Upper lobe of left lung (tissue), 6 donors: ENCODE measurements at regions not wholly inside any gene's neighbourhood (a gene's known extent, or its start where the extent isn't known, plus 50 kb on each side); places are given as distances from the start of the nearest gene placed in this dataset.

ENCODE experiments used
- ATAC-seq, 2 donors: fragments of 200-7000 bp; cut with Tn5 transposase; one replicate each; pipeline ENCODE4 v1.9.1; 2022; ENCODE audit warnings: mild to moderate bottlenecking in 2 of 2, moderate library complexity in 2 of 2; ENCODE audit not compliant: low FRiP score in 2 of 2
- DNase-seq, 2 donors: peaks; one replicate each; pipeline ENCODE4 v3.0.0-alpha.2; 2019 to 2020
- H3K27ac ChIP-seq, 4 donors: fragments of 200-600 bp; sonication (generic); one replicate each; pipeline ENCODE4 v1.5.1; 2016 to 2019
- H3K27me3 ChIP-seq, 4 donors: fragments of 200-600 bp; sonication (generic); one replicate each; pipeline ENCODE4 v1.5.1; 2017 to 2019
- H3K36me3 ChIP-seq, 4 donors: fragments of 200-600 bp; sonication (generic); one replicate each; pipeline ENCODE4 v1.5.1; 2016 to 2019
- H3K4me1 ChIP-seq, 4 donors: fragments of 200-600 bp; sonication (generic); one replicate each; pipeline ENCODE4 v1.5.1; 2018 to 2019
- H3K4me3 ChIP-seq, 4 donors: fragments of 200-600 bp; sonication (generic); one replicate each; pipeline ENCODE4 v1.5.1; 2017 to 2019; ENCODE audit warnings: mild to moderate bottlenecking in 2 of 4, moderate library complexity in 1 of 4
- H3K9me3 ChIP-seq, 4 donors: fragments of 200-600 bp; sonication (generic); one replicate each; pipeline ENCODE4 v1.5.1; 2018 to 2019
- EP300 ChIP-seq, 4 donors: sonication (generic); formaldehyde crosslinking; IDR thresholded peaks; one replicate each; pipeline ENCODE4 v1.5.1; 2017; ENCODE audit warnings: antibody characterized with exemption in 4 of 4, control low read depth in 2 of 4
- POLR2A ChIP-seq, 4 donors: fragments of 450-650 bp; IDR thresholded peaks; one replicate each; pipeline ENCODE4 v1.5.1; 2016 to 2017; ENCODE audit warnings: antibody characterized with exemption in 4 of 4, mild to moderate bottlenecking in 2 of 4
- POLR2AphosphoS5 ChIP-seq, 2 donors: sonication (generic); formaldehyde crosslinking; IDR thresholded peaks; one replicate each; pipeline ENCODE4 v1.5.1; 2017; ENCODE audit warnings: antibody characterized with exemption in 2 of 2
- WGBS, 2 donors: methylation state at CpG; one replicate each; pipeline ENCODE4 v1.1.5; 2017 to 2018; 5-methylcytosine and 5-hydroxymethylcytosine counted together
- TF ChIP-seq, protein P1 (sequence below), 6 experiments: fragments of 450-650 bp in 4 of 6; fragments of 200-600 bp in 2 of 6; sonication (generic) in 2 of 6; IDR thresholded peaks; one replicate each; pipeline ENCODE4 v1.5.1; 2016 to 2019; ENCODE audit warnings: antibody characterized with exemption in 6 of 6
- donor health status: DM: no; HTN: no; CAD: no; lungs with moderate emphysema.
- donor health status: DM: no; HTN: yes; CAD: no; lungs with severe emphysema.

DNA sequence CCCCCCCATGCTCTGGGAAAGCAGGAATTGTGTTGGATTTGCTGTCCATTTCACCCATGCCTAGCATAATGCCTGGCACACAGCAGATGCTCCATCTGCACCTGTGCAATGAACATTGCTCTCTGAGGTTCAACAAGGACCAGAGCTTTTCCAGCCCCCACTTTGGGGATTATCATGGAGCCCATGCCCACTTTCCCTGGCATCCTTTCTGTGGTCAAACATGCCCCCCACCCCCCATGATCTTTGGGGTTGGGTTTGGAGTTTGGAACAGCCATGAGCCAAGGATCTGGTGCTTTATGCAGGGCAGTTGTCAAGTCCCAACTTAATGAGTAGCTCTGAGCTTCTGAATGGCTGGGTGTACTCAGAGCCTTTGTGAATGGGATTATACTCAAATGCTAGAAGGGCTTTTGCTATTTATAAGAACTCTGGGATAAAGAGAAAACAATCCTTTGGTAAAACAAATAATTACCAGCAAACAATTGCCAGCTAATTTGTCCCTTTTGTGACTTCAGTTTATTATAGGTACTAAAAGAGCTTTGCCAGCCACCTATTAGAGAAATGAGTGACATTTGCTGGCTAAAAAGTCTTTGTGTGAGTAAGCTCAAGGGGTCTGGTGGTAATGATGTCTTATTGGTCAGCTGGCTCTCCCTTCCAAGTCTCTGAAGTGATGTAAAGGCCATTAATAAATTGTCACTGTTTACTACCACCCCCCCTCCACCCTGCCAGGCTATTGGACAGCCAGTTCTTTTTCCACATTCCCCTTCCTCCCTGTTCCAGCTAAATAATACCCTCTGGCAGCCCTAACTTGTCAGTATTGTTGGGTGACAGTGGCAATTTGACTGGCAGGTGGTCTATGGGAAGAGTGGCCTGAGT is 182.3 kb downstream of the MACROH2A1 start:
- Histone ChIP-seq H3K4me1 (no peaks in the 10 kb centered on the region), H3K36me3 (no peaks in the 10 kb centered on the region), H3K27ac (no peak overlapping the region), H3K9me3 (no peaks in the 10 kb centered on the region), H3K27me3 (no peaks in the 10 kb centered on the region), H3K4me3 (no peak overlapping the region)
- DNase-seq, result no peak
- ATAC-seq, result no peak
- TF ChIP-seq POLR2A (IDR thresholded peaks at IDR 0.05) (no peak), EP300 (IDR thresholded peaks at IDR 0.05) (no peak), POLR2AphosphoS5 (IDR thresholded peaks at IDR 0.05) (no peak)
- TF ChIP-seq, protein P1, sequence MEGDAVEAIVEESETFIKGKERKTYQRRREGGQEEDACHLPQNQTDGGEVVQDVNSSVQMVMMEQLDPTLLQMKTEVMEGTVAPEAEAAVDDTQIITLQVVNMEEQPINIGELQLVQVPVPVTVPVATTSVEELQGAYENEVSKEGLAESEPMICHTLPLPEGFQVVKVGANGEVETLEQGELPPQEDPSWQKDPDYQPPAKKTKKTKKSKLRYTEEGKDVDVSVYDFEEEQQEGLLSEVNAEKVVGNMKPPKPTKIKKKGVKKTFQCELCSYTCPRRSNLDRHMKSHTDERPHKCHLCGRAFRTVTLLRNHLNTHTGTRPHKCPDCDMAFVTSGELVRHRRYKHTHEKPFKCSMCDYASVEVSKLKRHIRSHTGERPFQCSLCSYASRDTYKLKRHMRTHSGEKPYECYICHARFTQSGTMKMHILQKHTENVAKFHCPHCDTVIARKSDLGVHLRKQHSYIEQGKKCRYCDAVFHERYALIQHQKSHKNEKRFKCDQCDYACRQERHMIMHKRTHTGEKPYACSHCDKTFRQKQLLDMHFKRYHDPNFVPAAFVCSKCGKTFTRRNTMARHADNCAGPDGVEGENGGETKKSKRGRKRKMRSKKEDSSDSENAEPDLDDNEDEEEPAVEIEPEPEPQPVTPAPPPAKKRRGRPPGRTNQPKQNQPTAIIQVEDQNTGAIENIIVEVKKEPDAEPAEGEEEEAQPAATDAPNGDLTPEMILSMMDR (IDR thresholded peaks at IDR 0.05), result no peak

DNA sequence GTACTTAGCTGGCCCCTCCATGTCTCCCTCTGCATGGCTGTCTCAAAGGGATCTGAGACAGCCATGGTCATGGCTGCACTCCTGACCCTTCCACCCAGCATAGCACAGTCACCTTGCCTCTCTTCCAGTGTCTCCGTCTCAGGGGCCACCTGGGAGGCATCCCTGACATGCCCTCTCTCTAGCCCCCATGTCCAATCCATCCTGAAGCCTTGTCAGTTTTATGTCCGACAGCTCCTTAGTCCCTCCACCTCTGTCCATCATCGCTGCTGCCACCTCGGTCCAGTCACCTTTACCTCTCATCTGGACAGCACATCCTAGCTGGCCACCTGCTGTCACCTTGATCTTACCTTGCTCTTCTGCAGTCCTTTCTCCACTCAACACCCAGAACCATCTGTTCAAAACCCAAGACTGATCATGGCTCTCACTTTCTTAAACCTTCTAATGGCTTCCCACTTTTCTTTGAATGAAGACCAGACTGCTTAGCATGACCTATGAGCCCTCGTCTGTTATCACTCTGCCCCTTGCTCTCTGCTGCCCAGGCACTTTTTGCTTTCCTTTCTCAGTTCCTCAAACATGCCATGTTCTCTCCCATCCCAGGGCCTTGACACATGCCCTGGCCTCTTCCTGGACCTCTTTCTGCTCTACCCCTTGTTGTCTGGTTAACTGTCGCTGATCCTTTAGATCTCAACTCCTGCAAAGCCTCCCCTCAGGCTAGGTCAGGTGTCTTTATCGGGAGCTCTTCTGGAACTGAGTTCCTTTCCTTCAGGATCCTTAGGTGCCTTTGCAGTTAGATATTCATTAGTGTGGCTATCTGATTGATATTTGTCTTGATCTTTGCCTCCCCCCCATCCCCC is 181.8 kb upstream of the PITX1 start:
- ATAC-seq, result no peak
- WGBS, 2 donors, result 76 to 78% methylated on average over 7 of the region's 7 CpGs
- Histone ChIP-seq H3K27ac (no peak overlapping the region), H3K27me3 (no peaks in the 10 kb centered on the region), H3K4me1 (no peaks in the 10 kb centered on the region), H3K9me3 (no peaks in the 10 kb centered on the region), H3K36me3 (no peaks in the 10 kb centered on the region), H3K4me3 (no peak overlapping the region)
- no peak for TF ChIP-seq POLR2AphosphoS5 (IDR thresholded peaks at IDR 0.05)
- TF ChIP-seq POLR2A (IDR thresholded peaks at IDR 0.05), result no peak
- TF ChIP-seq EP300 (IDR thresholded peaks at IDR 0.05), result no peak
- TF ChIP-seq, protein P1 (IDR thresholded peaks at IDR 0.05), result no peak
- DNase-seq, result no peak

DNA sequence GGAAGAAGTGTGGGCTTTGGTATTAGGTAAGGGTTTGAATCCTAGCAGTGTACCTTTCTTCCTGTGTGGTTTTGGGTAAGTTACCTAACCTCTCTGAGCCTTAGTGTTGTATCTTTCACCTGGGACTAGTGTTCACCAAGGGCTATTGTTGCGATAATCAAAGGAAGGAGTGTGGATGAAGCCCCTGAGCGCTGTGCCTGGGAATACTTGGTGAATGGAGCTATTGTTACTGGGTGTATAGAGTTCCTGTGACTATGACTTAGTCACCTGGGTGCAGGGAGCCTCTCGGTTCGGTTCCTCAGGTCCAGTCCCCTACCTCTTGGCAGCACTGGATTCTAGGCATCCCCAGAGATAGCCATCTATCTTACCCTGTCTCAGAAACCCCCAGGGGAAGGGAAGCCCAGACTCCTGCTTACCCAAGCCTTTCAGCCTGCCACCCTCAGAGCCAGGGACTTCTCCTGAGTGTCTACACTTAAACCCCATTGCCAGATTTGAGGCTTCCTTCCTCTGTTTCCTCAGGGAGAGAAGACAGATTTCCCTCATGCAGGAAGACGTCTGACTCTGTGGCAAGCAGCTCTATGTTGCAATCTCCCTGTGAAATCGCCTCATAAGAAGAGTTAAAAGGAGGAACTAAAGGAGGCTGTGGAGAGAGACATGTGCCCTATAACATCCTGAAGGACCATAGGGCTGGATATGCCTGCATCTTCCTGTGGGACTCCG is 181.0 kb upstream of the PITX1 start:
- WGBS, 2 donors, result 48 to 54% methylated on average over 7 of the region's 7 CpGs
- H3K27me3 ChIP-seq, result no peaks in the 10 kb centered on the region
- H3K27ac ChIP-seq, result no peak overlapping the region
- no peaks in the 10 kb centered on the region for H3K9me3 ChIP-seq
- H3K4me3 ChIP-seq, result no peak overlapping the region
- no peaks in the 10 kb centered on the region for H3K4me1 ChIP-seq
- TF ChIP-seq EP300 (IDR thresholded peaks at IDR 0.05) (no peak), POLR2A (IDR thresholded peaks at IDR 0.05) (no peak), POLR2AphosphoS5 (IDR thresholded peaks at IDR 0.05) (no peak)
- TF ChIP-seq, protein P1 (IDR thresholded peaks at IDR 0.05), result no peak
- peak; percentile 31 to 58 for ATAC-seq
- no peaks in the 10 kb centered on the region for H3K36me3 ChIP-seq
- peak in 1 of 2 donors; percentile 52 for DNase-seq

DNA sequence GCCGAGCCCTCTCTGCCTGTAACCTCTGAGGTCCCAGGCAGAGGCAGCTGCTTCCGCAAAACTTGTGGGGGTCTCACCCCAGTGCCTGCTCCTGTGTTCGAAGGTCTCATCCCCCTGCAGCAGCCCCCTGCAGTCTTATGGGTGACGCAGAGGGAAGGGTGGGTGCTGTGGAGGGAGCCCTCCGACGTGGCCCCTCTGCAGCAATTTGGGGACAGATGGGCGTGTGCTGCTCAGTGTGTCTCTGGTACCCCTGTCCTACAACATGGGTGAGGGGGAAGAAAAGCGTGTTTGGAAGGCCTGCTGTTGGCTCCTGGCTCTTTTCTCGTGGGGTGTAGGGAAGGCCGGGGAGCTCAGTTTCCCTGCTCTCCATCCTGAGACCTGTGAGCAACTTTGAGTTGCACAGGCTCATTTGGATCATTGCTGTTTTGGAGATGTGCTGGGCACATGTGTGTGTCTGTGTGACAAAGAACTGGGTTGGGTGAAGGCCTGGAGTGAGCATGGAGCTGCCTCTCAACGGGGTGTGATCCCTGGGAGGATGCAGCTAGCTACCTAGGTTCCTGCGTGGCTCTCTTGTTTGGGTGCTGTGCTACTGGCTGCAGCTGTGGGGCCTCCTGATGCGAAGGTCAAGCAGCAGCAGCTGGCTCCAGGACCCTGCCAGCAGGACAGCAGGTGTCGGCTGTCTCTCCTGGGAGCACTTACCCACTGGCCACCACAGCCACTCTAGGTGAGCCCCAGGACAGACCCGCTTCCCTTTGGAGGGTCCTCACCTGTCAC is 179.6 kb upstream of the PITX1 start:
- H3K27ac ChIP-seq, result no peak overlapping the region
- WGBS, 2 donors, result 81 to 86% methylated on average over 10 to 15 of the region's 15 CpGs
- TF ChIP-seq, protein P1 (IDR thresholded peaks at IDR 0.05), result no peak
- H3K4me1 ChIP-seq, result no peaks in the 10 kb centered on the region
- ATAC-seq, result no peak
- H3K4me3 ChIP-seq, result no peak overlapping the region
- H3K27me3 ChIP-seq, result no peaks in the 10 kb centered on the region
- DNase-seq, result no peak
- no peaks in the 10 kb centered on the region for H3K9me3 ChIP-seq
- no peaks in the 10 kb centered on the region for H3K36me3 ChIP-seq
